Stimulated activated naive CD8-positive, alpha-beta T cell treated with anti-CD3 and anti-CD28 coated beads, Interleukin-15, Interleukin-2, amounts not matched to agents 100 ng/mL and 50 ng/mL, for 24 hours (primary cell): ENCODE measurements at regions not wholly inside any gene's neighbourhood (a gene's known extent, or its start where the extent isn't known, plus 50 kb on each side); places are given as distances from the start of the nearest gene placed in this dataset.

Experiments used
- H3K27ac Mint-ChIP-seq: one replicate; pipeline ENCODE4 v1.8.0; 2021; ENCODE audit warnings: mild to moderate bottlenecking, mixed read lengths
- H3K27me3 Mint-ChIP-seq: one replicate; pipeline ENCODE4 v1.8.0; 2021; ENCODE audit warnings: mixed read lengths
- H3K36me3 Mint-ChIP-seq: one replicate; pipeline ENCODE4 v1.8.0; 2021; ENCODE audit warnings: low read depth, mixed read lengths
- H3K4me1 Mint-ChIP-seq: one replicate; pipeline ENCODE4 v1.8.0; 2021; ENCODE audit warnings: low read depth, mixed read lengths
- H3K4me3 Mint-ChIP-seq: one replicate; pipeline ENCODE4 v1.8.0; 2021; ENCODE audit warnings: mild to moderate bottlenecking, mixed read lengths
- H3K9me3 Mint-ChIP-seq: one replicate; pipeline ENCODE4 v1.8.0; 2021; ENCODE audit warnings: mixed read lengths

DNA sequence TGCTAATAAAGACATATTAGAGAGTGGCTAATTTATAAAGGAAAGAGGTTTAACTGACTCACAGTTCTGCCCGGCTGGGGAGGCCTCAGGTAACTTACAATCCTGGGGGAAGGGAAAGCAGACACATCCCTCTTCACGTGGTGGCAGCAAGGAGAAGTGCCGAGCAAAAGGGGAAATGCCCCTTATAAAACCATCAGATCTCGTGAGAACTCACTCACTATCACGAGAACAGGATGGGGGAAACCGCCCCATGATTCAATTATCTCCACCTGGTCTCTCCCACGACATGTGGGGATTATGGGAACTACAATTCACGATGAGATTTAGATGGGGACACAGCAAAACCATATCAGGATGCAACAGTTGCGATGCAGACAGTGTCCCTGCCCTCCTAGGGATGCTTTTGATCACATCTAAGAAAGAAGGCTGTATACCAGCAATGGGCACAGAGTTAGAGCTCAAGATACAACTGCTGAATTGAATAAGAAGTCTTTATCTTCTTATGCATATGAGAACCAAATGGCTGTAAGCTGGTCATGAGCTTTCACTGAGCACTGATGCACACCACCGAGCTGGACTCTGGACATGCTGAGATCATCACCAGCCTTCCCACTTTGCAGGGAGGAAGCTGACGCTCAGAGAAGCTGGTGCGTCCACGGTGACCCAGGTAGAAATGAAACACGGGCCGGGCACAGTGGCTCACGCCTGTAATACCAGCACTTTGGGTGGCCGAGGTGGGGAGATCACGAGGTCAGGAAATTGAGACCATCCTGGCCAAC is 255.2 kb downstream of the MN1 start:
- no peaks in the 10 kb centered on the region for H3K27me3 Mint-ChIP-seq
- H3K4me1 Mint-ChIP-seq = no peaks in the 10 kb centered on the region
- no peak overlapping the region for H3K27ac Mint-ChIP-seq
- no peak overlapping the region for H3K4me3 Mint-ChIP-seq
- H3K36me3 Mint-ChIP-seq = no peaks in the 10 kb centered on the region
- H3K9me3 Mint-ChIP-seq = no peaks in the 10 kb centered on the region

DNA sequence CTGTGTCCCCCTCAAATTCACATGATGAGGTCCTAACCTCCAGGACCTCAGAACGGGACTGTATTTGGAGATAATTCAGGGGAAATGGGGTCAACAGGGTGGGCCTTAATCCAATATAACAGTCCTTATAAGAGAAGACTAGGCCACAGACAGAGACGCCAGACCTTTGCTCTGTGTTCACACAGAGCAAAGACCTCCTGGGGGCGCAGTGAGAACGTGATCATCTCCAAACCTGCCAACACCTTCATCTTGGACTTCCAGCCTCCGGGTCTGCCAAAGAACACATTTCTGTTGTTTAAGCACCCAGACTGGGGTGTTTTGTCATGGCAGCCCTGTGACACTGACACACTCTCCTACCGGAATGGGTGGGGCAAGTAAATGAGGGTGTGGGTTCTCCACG is 250.2 kb downstream of the MN1 start:
- Mint-ChIP-seq H3K36me3 (no peaks in the 10 kb centered on the region), H3K27me3 (no peaks in the 10 kb centered on the region), H3K4me3 (no peak overlapping the region), H3K9me3 (no peaks in the 10 kb centered on the region), H3K27ac (no peak overlapping the region), H3K4me1 (no peaks in the 10 kb centered on the region)

DNA sequence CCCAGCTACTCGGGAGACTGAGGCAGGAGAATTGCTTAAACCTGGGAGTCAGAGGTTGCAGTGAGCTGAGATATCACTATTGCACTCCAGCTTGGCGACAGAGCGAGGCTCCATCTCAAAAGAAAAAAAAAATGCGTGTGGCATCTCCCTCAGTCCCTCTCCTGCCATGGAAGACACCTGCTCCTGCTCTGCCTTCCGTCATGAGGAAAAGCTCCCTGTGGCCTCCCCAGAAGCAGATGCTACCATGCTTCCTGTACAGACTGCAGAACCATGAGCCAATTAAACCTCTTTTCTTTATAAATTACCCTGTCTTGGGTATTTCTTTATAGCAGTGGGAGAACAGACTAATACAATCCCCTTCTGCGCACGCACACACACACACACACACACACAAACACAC is 249.4 kb downstream of the MN1 start:
- Mint-ChIP-seq H3K27me3 (no peaks in the 10 kb centered on the region), H3K36me3 (no peaks in the 10 kb centered on the region), H3K27ac (no peak overlapping the region), H3K4me3 (no peak overlapping the region), H3K9me3 (no peaks in the 10 kb centered on the region), H3K4me1 (no peaks in the 10 kb centered on the region)

DNA sequence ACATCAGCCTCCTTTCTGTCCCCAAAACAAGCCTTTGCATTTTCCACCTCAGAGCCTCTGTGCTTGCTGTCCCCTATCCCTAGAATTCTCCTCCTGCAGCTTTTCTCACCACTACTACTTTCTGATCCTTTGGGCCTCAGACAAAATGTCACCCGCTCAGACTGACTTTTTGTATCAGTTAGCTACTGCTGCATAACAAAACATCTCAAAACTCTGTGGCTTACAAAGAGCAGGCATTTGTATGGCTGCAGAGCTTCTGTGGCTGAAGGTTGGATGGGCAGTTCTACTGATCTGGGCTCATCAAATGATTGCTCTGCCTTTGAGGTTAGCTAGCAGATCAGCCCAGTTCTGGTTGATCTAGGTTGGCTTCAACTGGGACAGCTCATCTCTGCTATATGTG is 248.7 kb downstream of the MN1 start:
- Mint-ChIP-seq H3K27me3 (no peaks in the 10 kb centered on the region), H3K4me1 (no peaks in the 10 kb centered on the region), H3K27ac (no peak overlapping the region), H3K4me3 (no peak overlapping the region), H3K9me3 (no peaks in the 10 kb centered on the region), H3K36me3 (no peaks in the 10 kb centered on the region)

DNA sequence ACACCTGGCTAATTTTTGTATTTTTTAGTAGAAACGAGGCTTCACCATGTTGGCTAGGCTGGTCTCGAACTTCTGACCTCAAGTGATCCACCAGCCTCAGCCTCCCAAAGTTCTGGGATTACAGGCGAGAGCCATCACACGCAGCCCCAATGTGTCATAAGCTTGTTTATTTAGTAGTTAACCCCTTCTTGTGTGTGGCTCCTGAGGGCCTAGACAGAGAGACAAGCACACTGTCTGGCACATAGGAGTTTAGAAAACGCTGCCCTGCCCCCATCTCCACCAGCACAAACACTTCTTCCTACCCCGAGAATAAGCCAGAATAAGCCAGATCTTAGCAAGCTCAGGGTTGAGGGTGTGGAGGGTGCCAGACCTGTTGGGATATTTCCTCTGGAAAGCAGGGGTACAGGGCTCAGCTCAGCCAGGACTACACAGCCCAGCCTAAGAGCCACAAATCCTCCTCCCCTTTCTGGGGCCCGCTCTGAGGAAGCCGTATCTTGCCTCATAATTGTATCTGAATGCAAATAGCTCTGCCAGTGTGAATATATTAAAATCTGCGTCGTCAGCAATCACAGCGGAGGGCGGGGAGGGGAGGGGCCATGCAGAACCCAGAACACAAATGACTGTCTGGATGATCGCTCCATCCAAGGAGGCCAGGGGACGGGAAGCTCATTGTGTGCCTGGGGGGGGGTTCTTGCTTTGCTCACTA is 247.3 kb downstream of the MN1 start:
- H3K9me3 Mint-ChIP-seq = no peaks in the 10 kb centered on the region
- H3K27ac Mint-ChIP-seq = no peak overlapping the region
- no peaks in the 10 kb centered on the region for H3K27me3 Mint-ChIP-seq
- no peaks in the 10 kb centered on the region for H3K4me1 Mint-ChIP-seq
- H3K36me3 Mint-ChIP-seq = no peaks in the 10 kb centered on the region
- no peak overlapping the region for H3K4me3 Mint-ChIP-seq

DNA sequence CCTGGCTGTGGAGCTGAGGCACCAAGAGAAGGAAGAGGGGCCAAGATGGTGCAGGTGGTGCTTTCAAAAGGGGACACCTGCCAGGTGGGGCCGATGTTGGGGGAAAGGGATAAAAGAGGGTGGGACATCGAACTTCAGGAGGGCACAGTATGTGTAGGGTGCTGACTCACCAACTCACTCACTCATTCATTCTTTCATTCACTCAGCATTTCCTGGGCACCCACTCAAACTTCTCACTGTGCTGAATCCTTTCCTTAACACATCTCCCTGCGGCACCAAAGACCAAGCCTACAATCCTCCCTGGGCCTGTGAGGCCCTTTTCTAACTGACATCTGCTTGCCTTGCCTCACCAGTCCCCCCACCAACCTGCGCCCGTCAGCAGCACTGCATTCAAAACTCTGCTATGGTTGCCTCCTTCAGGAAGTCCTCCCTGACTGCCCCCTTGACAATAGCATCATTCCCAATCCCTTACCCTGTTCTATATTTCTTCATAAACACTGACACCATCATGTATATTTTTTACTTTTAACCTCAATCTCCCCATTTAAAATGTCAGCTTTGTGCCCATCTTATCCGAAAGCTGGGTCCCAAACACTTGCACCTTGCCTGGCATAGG is 246.6 kb downstream of the MN1 start:
- Mint-ChIP-seq H3K9me3 (no peaks in the 10 kb centered on the region), H3K4me1 (no peaks in the 10 kb centered on the region), H3K27me3 (no peaks in the 10 kb centered on the region), H3K4me3 (no peak overlapping the region), H3K27ac (no peak overlapping the region), H3K36me3 (no peaks in the 10 kb centered on the region)

DNA sequence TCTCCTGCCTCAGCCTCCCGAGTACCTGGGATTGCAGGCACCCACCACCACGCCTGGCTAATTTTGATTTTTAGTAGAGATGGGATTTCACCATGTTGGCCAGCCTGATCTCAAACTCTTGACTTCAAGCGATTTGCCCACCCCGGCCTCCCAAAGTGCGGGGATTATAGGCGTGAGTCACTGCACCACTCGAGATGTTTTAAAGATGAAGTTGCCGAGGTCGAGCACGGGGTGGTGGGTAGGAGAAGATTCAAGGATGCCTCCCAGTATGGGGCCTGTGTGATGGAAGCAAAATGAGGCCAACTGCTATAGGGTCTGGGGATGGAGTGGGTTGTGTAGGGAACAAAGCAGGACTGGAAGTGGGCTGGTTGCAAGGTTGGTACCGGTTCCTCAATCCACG is 245.2 kb downstream of the MN1 start:
- no peaks in the 10 kb centered on the region for H3K27me3 Mint-ChIP-seq
- no peaks in the 10 kb centered on the region for H3K36me3 Mint-ChIP-seq
- no peak overlapping the region for H3K4me3 Mint-ChIP-seq
- no peaks in the 10 kb centered on the region for H3K4me1 Mint-ChIP-seq
- H3K27ac Mint-ChIP-seq = no peak overlapping the region
- no peaks in the 10 kb centered on the region for H3K9me3 Mint-ChIP-seq

DNA sequence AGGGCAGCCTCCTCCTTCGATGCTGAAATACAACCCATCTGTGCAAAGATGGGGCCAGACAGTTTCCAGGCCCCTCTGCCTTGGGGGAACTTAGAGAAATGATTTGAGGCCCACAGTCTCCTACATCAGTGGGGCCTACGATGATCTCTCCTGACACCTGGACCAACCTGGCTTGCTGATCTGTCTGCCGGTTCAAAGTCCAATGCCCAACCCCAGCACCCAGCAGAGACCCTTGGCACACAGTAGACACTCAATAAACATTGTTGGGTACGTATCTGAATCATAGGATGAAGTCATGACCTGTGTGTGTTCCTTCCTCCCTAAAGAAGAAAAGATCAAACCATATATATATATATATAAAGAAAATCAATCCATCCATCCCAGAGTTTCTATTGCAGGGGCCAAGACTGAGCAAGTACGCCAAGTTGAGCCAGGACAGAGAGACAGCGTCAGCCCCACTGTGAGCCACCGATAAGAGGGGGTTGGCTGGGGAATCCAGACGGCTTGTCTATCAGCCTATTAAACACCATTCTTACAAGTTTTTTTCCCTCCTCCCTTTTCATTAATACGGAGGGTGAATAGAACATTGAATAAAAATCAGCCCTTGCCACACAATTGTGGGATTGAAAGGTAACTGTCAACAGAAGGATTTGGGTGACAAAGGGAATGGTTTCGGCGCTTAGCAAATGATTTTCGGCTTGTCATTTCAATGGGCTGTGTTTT is 244.1 kb downstream of the MN1 start:
- no peaks in the 10 kb centered on the region for H3K27me3 Mint-ChIP-seq
- H3K27ac Mint-ChIP-seq = no peak overlapping the region
- H3K4me1 Mint-ChIP-seq = no peaks in the 10 kb centered on the region
- no peaks in the 10 kb centered on the region for H3K9me3 Mint-ChIP-seq
- no peaks in the 10 kb centered on the region for H3K36me3 Mint-ChIP-seq
- no peak overlapping the region for H3K4me3 Mint-ChIP-seq

DNA sequence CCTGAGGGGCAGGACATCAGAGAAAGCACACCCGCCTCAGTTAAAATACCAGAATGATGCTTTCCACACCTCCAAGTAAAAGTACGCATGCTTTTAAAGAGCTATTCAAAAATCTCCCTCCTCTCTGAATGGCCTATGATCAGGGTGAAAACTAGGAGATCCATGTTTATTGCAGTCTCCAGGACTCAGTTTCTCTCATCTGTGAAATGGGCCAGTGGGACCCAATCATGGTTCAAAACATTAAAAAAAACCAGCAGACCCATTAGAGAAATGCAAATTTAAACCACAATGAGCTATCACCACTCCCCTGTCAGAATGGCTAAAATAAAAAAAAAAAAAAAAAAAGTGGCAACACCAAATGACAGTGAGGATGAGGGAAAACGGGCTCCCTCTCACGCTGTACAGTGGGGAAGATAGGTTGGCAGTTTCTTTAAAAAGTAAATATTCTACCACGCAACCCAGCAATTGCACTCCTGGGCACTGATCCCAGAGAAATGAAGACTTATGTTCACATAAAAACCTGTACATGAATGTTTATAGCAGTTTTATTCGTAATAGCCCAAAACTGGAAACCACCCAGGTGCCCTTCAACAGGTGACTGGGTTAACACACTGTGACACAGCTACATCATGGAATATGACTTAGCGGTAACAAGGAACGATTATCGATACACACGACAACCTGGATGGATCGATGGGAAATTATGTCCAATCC is 242.7 kb downstream of the MN1 start:
- H3K4me1 Mint-ChIP-seq = no peaks in the 10 kb centered on the region
- H3K27ac Mint-ChIP-seq = no peak overlapping the region
- H3K9me3 Mint-ChIP-seq = no peaks in the 10 kb centered on the region
- no peak overlapping the region for H3K4me3 Mint-ChIP-seq
- no peaks in the 10 kb centered on the region for H3K36me3 Mint-ChIP-seq
- H3K27me3 Mint-ChIP-seq = no peaks in the 10 kb centered on the region

DNA sequence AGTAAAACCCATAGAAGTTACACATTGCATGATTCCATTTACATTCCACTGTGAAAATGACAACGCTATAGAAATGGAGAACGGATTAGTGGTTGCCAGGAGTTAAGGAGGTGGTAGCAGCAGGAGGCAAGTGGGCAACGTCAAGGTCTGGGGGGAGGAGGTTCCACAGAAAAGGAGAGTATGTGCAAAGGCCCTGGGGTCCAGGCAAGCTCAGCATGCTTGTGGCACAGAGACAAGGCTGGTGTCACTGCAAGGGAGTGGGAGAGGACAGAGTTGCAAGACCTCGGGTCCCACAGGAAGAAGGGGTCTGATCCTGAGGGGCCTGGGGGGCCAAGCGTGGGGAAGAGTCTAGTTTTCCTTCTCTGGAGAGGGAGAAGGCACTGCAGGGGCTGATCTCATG is 240.8 kb downstream of the MN1 start:
- no peak overlapping the region for H3K4me3 Mint-ChIP-seq

DNA sequence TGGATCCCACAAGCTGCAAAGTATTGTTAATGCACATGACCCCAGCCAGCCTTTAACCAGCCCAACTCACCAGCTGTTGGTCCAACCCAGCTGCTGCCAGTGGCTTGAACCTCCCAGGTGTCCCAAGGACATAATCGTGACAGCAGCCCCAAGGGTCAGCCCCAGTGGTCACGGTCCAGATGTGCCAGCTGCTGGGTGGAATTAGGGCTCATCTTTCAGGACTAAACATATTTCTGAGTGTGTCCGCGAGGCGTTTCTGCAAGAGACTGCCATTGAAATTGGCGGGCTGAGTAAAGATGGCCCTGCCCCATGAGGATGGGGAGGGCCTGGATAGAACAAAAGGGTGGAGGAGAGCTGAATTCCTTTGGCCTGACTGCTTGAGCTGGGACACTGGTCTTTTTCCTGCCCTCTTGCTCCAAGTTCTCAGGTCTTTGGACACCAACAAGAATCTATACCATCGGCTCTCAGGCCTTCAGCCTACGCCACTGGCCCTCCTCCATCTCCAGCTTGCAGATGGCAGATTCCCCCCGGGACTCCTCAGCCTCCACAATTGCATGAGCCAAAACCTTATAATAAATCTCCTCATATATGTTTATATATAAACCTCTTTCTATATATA is 240.2 kb downstream of the MN1 start:
- Mint-ChIP-seq H3K36me3 (no peaks in the 10 kb centered on the region), H3K4me1 (no peaks in the 10 kb centered on the region), H3K27ac (no peak overlapping the region), H3K9me3 (peaks cover 5% of the 10 kb centered on the region), H3K4me3 (no peak overlapping the region), H3K27me3 (no peaks in the 10 kb centered on the region)

More for the DNA sequence above, 240.8 kb downstream of the MN1 start:
- no peaks in the 10 kb centered on the region for H3K4me1 Mint-ChIP-seq
- no peaks in the 10 kb centered on the region for H3K36me3 Mint-ChIP-seq
- no peaks in the 10 kb centered on the region for H3K27me3 Mint-ChIP-seq
- H3K27ac Mint-ChIP-seq = no peak overlapping the region
- H3K9me3 Mint-ChIP-seq = peaks cover 5% of the 10 kb centered on the region

DNA sequence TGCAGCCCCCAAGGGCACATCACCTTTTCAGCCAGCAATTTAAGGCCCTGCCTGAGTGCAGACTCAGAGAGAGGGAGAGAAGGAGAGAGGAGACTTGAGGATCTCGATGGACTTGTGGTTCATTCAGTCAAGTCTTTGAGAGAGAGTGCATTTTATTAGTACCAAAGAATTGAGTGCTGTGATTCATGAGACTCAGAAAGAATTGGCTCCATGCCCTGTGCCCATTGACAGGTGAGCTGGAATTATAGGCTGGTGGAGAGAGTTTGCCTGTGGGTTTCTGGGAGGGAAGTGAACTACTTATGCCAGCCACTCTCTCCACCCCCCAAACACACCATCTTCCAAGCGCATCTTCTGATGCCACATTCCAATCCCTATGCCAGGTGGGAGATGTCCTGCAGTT is 236.8 kb downstream of the MN1 start:
- H3K27ac Mint-ChIP-seq = no peak overlapping the region
- peaks cover 5% of the 10 kb centered on the region for H3K9me3 Mint-ChIP-seq
- H3K4me1 Mint-ChIP-seq = no peaks in the 10 kb centered on the region
- no peaks in the 10 kb centered on the region for H3K27me3 Mint-ChIP-seq
- H3K36me3 Mint-ChIP-seq = no peaks in the 10 kb centered on the region
- no peak overlapping the region for H3K4me3 Mint-ChIP-seq

DNA sequence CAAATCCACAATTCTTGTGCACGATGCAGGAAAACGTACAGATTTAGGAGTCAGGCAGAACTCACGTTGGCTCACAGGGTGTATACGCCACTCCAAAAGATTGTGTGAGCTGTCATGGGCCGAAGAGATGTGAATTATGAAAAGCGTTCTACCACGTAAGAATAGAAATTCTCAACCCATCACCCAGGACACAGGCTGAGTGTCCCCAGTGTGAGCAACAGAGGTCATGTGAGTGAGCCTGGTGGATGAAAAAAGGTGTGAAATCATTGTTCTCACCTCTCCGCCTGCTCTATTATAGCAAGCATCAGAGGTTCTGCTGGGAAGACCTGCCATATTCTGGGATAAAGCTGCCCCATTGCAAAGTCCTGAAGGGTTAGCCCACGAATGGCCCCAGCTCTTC is 235.0 kb downstream of the MN1 start:
- no peak overlapping the region for H3K27ac Mint-ChIP-seq
- H3K4me1 Mint-ChIP-seq = no peaks in the 10 kb centered on the region
- H3K36me3 Mint-ChIP-seq = no peaks in the 10 kb centered on the region
- H3K9me3 Mint-ChIP-seq = peaks cover 5% of the 10 kb centered on the region
- no peaks in the 10 kb centered on the region for H3K27me3 Mint-ChIP-seq
- no peak overlapping the region for H3K4me3 Mint-ChIP-seq

DNA sequence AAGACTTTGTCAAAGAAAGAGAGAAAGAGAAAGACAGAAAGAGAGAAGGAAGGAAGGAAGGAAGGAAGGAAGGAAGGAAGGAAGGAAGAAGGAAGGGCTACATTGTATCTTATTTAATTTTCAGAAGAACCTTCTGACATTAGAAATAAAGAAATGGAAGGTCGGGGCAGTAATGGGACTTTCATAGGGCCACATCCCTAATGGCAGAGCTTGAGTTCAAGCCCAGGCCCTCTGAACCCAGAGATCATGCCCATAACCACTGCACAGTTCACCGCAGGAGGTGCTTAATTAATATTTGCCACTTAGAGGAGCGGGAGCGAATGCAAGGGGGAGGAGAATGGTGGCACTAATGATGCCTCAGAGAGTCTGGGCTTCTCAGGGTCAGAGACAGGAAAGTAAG is 233.3 kb downstream of the MN1 start:
- Mint-ChIP-seq H3K27ac (no peak overlapping the region), H3K4me1 (no peaks in the 10 kb centered on the region), H3K36me3 (no peaks in the 10 kb centered on the region), H3K9me3 (peaks cover 10% of the 10 kb centered on the region), H3K4me3 (no peak overlapping the region), H3K27me3 (peaks cover 7% of the 10 kb centered on the region)
